ENCODE measurements at regions not wholly inside any gene's neighbourhood (a gene's known extent, or its start where the extent isn't known, plus 50 kb on each side); places are given as distances from the start of the nearest gene placed in this dataset.
"Not testable (repeated sequence)": the region's sequence is repeated elsewhere in the genome, so short reads cannot be mapped to it uniquely, and the experiment has no call there.

GRCh38 chr19:20444202-20444885, 121.2 kb downstream of the ZNF737 start:
- DNase-seq: no peak
- Histone ChIP-seq H3K4me3 (no peak overlapping the region), H3K4me1 (no peaks in the 10 kb centered on the region), H3K9me3 (no peaks in the 10 kb centered on the region), H3K36me3 (ENCODE audit: low read depth, missing control alignments) (no peaks in the 10 kb centered on the region), H3K27ac (no peak overlapping the region), H3K27me3 (no peaks in the 10 kb centered on the region)
- TF ChIP-seq, protein P1, sequence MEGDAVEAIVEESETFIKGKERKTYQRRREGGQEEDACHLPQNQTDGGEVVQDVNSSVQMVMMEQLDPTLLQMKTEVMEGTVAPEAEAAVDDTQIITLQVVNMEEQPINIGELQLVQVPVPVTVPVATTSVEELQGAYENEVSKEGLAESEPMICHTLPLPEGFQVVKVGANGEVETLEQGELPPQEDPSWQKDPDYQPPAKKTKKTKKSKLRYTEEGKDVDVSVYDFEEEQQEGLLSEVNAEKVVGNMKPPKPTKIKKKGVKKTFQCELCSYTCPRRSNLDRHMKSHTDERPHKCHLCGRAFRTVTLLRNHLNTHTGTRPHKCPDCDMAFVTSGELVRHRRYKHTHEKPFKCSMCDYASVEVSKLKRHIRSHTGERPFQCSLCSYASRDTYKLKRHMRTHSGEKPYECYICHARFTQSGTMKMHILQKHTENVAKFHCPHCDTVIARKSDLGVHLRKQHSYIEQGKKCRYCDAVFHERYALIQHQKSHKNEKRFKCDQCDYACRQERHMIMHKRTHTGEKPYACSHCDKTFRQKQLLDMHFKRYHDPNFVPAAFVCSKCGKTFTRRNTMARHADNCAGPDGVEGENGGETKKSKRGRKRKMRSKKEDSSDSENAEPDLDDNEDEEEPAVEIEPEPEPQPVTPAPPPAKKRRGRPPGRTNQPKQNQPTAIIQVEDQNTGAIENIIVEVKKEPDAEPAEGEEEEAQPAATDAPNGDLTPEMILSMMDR (IDR thresholded peaks at IDR 0.05): no peak
- TF ChIP-seq POLR2A (IDR thresholded peaks at IDR 0.05): no peak
- intact Hi-C loops (cut with DNase I; ENCODE audit: low total_unique reads): no loop called here
- 64 to 76% methylated on average over 5 of the region's 5 CpGs for WGBS, 2 donors

DNA sequence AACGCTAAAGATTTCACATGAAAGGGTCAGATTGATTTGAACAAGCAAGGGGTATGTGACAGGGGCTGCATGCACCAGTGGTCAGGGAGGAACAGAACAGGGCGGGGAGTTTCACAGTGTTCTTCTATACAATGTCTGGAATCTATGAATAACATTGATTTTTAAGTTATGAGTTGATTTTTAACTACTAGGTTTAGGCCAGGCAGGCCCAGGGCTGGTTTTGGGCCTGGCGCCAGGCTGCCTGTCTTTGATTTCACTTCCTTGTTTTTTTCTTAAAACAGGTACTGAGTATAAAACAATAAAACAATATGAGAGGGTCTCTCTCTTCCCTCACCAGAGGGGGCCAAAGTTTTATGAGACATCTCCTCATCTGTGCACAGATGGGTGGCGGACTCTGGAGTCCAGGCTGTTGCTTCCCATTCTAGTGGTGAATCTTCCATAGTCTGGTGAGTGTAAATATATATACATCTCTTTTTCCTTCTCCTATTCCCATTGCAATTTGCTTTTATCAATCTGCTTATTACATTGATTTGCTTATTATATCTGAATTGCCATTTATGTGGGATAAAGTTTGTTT, 133.2 kb downstream of the ZNF737 start:
- H3K36me3 ChIP-seq (ENCODE audit: low read depth, missing control alignments); H3K27ac ChIP-seq; H3K4me3 ChIP-seq; H3K27me3 ChIP-seq; H3K9me3 ChIP-seq; DNase-seq; H3K4me1 ChIP-seq; intact Hi-C loops (cut with DNase I; ENCODE audit: low total_unique reads): not testable (repeated sequence)
- 90 to 91% methylated on average over 4 of the region's 4 CpGs for WGBS, 2 donors

DNA sequence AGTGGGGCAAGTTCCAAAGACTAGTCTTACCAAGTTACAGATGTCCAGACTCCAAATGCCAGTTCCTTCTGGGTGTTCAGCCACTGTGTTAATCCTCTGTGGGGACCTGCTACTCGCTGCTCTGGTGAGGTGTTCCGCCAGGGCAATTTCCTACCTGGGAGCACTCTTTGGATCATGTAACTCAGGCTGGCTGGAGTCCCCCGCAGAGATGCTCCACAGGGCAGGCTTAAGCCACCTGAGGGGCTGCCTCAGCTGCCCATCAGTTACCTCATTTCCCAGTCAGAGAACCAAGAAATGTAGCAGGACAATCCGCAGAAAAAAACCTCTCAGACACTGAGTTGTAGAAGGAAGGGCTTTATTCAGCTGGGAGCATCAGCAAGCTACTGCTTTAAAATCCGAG, 133.8 kb downstream of the ZNF737 start:
- Histone ChIP-seq H3K4me3 (no peak overlapping the region), H3K27ac (no peak overlapping the region), H3K9me3 (no peaks in the 10 kb centered on the region), H3K27me3 (no peaks in the 10 kb centered on the region), H3K4me1 (no peaks in the 10 kb centered on the region), H3K36me3 (ENCODE audit: low read depth, missing control alignments) (no peaks in the 10 kb centered on the region)
- WGBS, 2 donors: 92 to 93% methylated on average over 2 to 5 of the region's 5 CpGs
- no peak for DNase-seq
- intact Hi-C loops (cut with DNase I; ENCODE audit: low total_unique reads): no loop called here
- TF ChIP-seq POLR2A (IDR thresholded peaks at IDR 0.05): no peak
- TF ChIP-seq, protein P1 (IDR thresholded peaks at IDR 0.05): no peak

DNA sequence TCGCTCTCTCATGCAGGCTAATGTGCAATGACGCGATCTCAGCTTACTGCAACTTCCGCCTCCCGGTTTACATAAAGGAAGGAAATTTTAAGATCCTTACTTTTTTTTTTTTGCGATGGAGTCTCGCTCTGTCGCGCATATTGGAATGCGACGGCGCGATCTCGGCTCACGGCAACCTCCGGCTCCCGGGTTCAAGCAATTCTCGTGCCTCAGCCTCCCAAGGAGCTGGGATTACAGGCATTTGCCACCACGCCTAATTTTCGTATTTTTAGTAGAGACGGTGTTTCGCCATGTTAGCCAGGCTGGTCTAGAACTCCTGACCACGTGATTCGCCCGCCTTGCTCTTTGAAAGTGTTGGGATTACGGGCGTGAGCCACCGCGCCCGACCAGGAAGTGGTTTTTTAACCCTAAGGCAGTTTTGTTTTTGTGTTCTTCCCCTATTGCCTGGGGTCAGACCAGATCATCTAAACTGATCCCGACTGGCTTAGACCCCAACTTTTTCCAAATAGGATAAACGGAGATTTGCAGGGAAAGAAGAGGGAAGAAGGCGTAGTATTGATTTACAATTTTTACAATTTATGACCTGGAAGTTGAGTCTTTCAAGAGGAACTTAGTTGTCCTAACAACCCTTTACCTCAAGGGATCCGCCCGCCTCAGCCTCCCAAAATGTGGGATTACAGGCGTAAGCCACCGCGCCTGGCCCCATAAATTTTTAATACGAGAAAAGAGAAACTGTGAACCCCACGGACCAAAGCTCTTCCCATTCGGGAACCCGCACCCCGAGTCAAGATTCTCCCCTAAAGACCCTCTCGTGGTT, 142.0 kb downstream of the ZNF737 start:
- H3K27me3 ChIP-seq: no peaks in the 10 kb centered on the region
- 5 to 10% methylated on average over 44 of the region's 44 CpGs for WGBS, 2 donors
- peak overlapping the region; percentile 64 to 79 for H3K4me3 ChIP-seq
- no peaks in the 10 kb centered on the region for H3K9me3 ChIP-seq
- TF ChIP-seq, protein P1 (IDR thresholded peaks at IDR 0.05): no peak
- TF ChIP-seq POLR2A (IDR thresholded peaks at IDR 0.05): no peak
- DNase-seq: peak; percentile 79
- H3K4me1 ChIP-seq: peaks cover 9% of the 10 kb centered on the region
- H3K36me3 ChIP-seq (ENCODE audit: low read depth, missing control alignments): no peaks in the 10 kb centered on the region
- H3K27ac ChIP-seq: peak overlapping the region; percentile 91 to 94
- intact Hi-C loops (cut with DNase I; ENCODE audit: low total_unique reads): no loop called here
